GM23248 (cell line): ENCODE measurements at regions not wholly inside any gene's neighbourhood (a gene's known extent, or its start where the extent isn't known, plus 50 kb on each side); places are given as distances from the start of the nearest gene placed in this dataset.

Experiments
- DNase-seq: peaks from one replicate; pipeline ENCODE4 v3.0.0-alpha.2; 2015
- H2AFZ ChIP-seq: fragments of 200-600 bp; sonication (generic); 2 replicates; pipeline ENCODE4 v1.6.1; 2016; ENCODE audit warnings: antibody characterized with exemption
- H3F3A ChIP-seq: fragments of 200-600 bp; sonication (generic); 2 replicates; pipeline ENCODE4 v1.6.1; 2016; ENCODE audit warnings: mild to moderate bottlenecking, antibody characterized with exemption, mixed run types; ENCODE audit not compliant: insufficient read depth
- H3K27ac ChIP-seq: fragments of 200-600 bp; sonication (generic); 2 replicates; pipeline ENCODE4 v1.5.1; 2016; ENCODE audit warnings: mild to moderate bottlenecking
- H3K27me3 ChIP-seq: fragments of 200-600 bp; sonication (generic); replicated peaks from 2 replicates; pipeline ENCODE4 v1.6.1; 2016; ENCODE audit warnings: mild to moderate bottlenecking; ENCODE audit not compliant: insufficient read depth
- H3K36me3 ChIP-seq: fragments of 200-600 bp; sonication (generic); 2 replicates; pipeline ENCODE4 v1.6.1; 2016; ENCODE audit warnings: low read depth, mild to moderate bottlenecking
- H3K4me1 ChIP-seq: fragments of 200-600 bp; sonication (generic); 2 replicates; pipeline ENCODE4 v1.6.1; 2016; ENCODE audit warnings: mild to moderate bottlenecking; ENCODE audit not compliant: insufficient read depth
- H3K4me2 ChIP-seq: fragments of 200-600 bp; sonication (generic); one replicate; pipeline ENCODE4 v1.6.1; 2016; ENCODE audit warnings: mild to moderate bottlenecking; ENCODE audit not compliant: unreplicated experiment
- H3K4me3 ChIP-seq: fragments of 200-600 bp; sonication (generic); 2 replicates; pipeline ENCODE4 v1.5.1; 2016; ENCODE audit warnings: mild to moderate bottlenecking
- H3K79me2 ChIP-seq: fragments of 200-600 bp; sonication (generic); 2 replicates; pipeline ENCODE4 v1.6.1; 2016; ENCODE audit warnings: mild to moderate bottlenecking; ENCODE audit not compliant: insufficient read depth
- H3K9ac ChIP-seq: fragments of 200-600 bp; sonication (generic); 2 replicates; pipeline ENCODE4 v1.6.1; 2016; ENCODE audit warnings: mild to moderate bottlenecking
- H3K9me2 ChIP-seq: fragments of 200-600 bp; sonication (generic); 2 replicates; pipeline ENCODE4 v1.6.1; 2016; ENCODE audit warnings: mixed run types, mild to moderate bottlenecking, moderate library complexity; ENCODE audit not compliant: insufficient read depth
- H3K9me3 ChIP-seq: fragments of 200-600 bp; sonication (generic); one replicate; pipeline ENCODE4 v1.6.1; 2017; ENCODE audit warnings: low read depth
- H4K20me1 ChIP-seq: fragments of 200-600 bp; sonication (generic); 2 replicates; pipeline ENCODE4 v1.6.0; 2016; ENCODE audit not compliant: insufficient read depth
- EZH2 ChIP-seq: fragments of 200-600 bp; sonication (generic); IDR thresholded peaks from 2 replicates; pipeline ENCODE4 v1.6.1; 2018; ENCODE audit warnings: antibody characterized with exemption, mild to moderate bottlenecking; ENCODE audit not compliant: insufficient read depth, poor library complexity, severe bottlenecking
- EZH2phosphoT487 ChIP-seq: fragments of 200-600 bp; sonication (generic); IDR thresholded peaks from 2 replicates; pipeline ENCODE4 v1.6.1; 2018; ENCODE audit warnings: antibody characterized with exemption, moderate library complexity, mild to moderate bottlenecking, low read depth; ENCODE audit not compliant: insufficient read depth
- WGBS, 2 experiments: methylation state at CpG; one replicate each; pipeline ENCODE4 v1.1.6; 2015 to 2017; ENCODE audit warnings: low lambda C conversion rate in 2 of 2, low coverage in 1 of 2; ENCODE audit errors: missing lambda C conversion rate in 2 of 2; 5-methylcytosine and 5-hydroxymethylcytosine counted together
- in situ Hi-C: fragments of 300-500 bp; cut with MboI; formaldehyde crosslinking; loops from 2 replicates; pipeline ENCODE4 v1.15.0; 2020

DNA sequence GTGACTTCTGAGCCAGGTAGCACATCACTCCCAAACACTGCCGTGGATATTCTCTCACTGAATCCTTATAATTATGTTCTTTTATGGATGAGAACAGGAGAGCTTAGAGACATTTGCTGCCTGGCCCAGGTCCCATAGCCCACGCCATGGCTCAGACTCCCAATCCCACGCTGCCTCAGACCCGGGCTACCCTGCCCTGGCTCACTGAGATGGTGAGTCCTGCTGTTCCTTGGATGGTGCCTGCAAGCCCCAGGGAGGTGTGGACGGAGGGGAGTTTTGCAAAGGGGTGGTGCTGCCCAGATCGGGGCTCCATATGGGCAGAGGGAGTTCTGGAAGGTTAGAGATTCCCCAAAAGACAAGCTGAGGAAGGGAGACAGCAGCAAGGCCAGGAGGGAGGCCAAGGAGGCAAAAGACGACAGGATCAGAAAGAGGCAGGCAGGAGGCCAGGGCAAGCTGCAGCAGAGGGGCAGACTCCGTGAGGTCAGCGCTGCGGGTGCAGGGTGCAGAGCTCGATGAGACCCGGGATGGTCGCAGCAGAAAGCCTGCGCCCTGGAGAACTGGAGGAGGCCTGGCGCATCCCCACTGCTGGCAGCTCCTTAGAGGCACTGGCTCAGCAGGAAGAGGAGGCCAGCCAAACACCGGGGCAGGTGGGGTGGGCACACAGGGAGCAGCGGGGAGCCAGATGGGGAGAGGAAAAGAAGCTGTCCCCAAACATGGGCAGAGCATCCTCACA is 95.7 kb upstream of the ALDH1A3 start:
- Histone ChIP-seq H3K79me2 (no peaks in the 10 kb centered on the region), H3K9me3 (no peaks in the 10 kb centered on the region), H3K4me3 (no peak overlapping the region), H3K27ac (no peak overlapping the region), H3K9me2 (no peaks in the 10 kb centered on the region), H3K9ac (no peak overlapping the region), H3K27me3 (no peaks in the 10 kb centered on the region), H4K20me1 (no peaks in the 10 kb centered on the region), H3F3A (no peaks in the 10 kb centered on the region), H2AFZ (no peak overlapping the region), H3K4me1 (no peaks in the 10 kb centered on the region), H3K4me2 (no peak overlapping the region), H3K36me3 (no peaks in the 10 kb centered on the region)
- in situ Hi-C loops = no loop called here
- no peak for DNase-seq
- 86 to 89% methylated on average over 14 to 17 of the region's 17 CpGs for WGBS, 2 experiments
- TF ChIP-seq EZH2 (no peak), EZH2phosphoT487 (no peak)

DNA sequence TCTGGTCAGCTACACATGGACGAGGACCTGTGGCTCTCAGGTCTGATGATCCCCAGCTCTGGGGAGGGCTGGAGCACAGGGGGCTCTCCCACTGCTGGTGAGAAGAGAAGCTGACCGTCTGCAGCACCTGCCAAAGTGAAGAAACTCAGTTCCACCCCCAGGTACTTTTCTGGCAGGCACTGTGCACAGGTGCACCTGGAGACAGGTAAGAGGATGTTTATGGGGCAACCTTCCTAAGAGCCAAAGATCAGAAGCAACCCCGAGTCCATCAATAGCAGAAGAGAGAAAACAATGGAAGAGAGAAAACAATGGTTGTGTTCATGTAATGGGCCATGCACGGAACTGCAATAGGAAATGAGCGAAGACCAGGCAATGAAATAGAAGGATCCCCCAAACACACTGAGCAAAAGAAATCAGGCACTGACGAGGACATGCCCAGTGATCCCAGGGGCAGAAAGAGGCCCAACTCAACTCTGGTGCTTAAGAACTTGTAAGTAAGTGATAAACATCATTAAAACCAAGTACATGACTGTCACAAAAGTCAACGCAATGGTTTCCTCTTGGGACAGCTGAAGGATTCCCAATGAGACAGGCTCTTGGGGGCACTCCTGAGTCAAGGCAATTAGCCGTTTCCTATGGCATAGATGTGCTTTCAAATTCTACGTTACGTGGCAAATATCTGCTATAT is 95.0 kb upstream of the ALDH1A3 start:
- Histone ChIP-seq H3K9me3 (no peaks in the 10 kb centered on the region), H3K9me2 (no peaks in the 10 kb centered on the region), H3K4me1 (no peaks in the 10 kb centered on the region), H3K4me3 (no peak overlapping the region), H3K79me2 (no peaks in the 10 kb centered on the region), H3K27me3 (no peaks in the 10 kb centered on the region), H2AFZ (no peak overlapping the region), H4K20me1 (no peaks in the 10 kb centered on the region), H3K36me3 (no peaks in the 10 kb centered on the region), H3K4me2 (no peak overlapping the region), H3K27ac (no peak overlapping the region), H3K9ac (no peak overlapping the region), H3F3A (no peaks in the 10 kb centered on the region)
- 80 to 88% methylated on average over 10 of the region's 10 CpGs for WGBS, 2 experiments
- TF ChIP-seq EZH2 (no peak), EZH2phosphoT487 (no peak)
- DNase-seq = no peak
- in situ Hi-C loops = no loop called here

DNA sequence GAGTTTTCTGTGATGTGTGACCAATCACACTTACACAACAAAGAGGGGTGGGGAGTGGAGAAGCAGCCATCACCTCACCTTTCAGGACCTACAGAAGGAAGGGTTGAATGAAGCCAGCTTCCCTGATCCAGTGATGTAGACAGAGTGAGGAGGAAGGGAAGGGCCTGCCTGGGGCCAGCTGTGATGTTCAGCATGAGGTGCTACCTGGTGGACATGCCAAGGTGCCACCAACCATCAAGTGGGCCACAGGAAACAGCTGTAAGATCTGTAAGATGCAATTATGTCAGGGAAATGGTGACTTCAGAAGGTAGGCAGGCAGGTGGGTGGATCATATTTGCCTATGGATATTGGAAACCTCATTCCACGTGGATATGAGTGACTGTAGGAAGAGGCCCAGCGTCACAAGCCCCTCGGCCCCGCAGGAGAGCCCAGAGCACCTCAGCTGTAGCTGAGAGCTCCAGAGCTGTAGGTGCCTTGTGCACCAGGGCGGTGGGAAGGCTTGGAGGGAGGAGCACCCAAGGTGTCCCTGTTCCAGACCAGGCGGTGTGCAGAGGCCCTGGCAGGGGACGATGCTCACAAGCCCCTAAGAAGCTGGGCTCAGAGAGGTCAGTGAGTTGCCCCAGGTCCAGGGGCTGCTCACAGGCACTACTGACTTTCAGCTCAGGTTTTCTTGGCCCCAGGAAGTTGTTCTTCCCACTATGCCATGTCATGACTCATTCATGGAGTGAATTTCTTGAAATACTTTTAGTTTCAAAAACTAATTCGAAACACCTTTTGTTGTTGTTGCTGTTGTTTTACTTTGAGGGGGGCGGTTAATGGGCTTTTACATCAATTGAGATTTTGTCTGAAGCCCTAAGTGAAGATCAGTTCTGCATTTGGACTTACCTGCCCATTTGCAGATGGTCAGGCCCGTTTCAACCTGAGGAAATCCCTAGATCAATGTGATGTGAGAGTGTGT is 94.2 kb upstream of the ALDH1A3 start:
- DNase-seq = peak; percentile 32
- Histone ChIP-seq H3K9me2 (no peaks in the 10 kb centered on the region), H3F3A (no peaks in the 10 kb centered on the region), H3K27ac (no peak overlapping the region), H3K4me3 (no peak overlapping the region), H3K4me1 (no peaks in the 10 kb centered on the region), H3K27me3 (no peaks in the 10 kb centered on the region), H3K36me3 (no peaks in the 10 kb centered on the region), H3K9ac (no peak overlapping the region), H4K20me1 (no peaks in the 10 kb centered on the region), H3K79me2 (no peaks in the 10 kb centered on the region), H3K9me3 (no peaks in the 10 kb centered on the region), H3K4me2 (no peak overlapping the region), H2AFZ (no peak overlapping the region)
- WGBS, 2 experiments = 94 to 97% methylated on average over 10 of the region's 10 CpGs
- in situ Hi-C loops = no loop called here
- TF ChIP-seq EZH2 = no peak
- TF ChIP-seq EZH2phosphoT487 = no peak

DNA sequence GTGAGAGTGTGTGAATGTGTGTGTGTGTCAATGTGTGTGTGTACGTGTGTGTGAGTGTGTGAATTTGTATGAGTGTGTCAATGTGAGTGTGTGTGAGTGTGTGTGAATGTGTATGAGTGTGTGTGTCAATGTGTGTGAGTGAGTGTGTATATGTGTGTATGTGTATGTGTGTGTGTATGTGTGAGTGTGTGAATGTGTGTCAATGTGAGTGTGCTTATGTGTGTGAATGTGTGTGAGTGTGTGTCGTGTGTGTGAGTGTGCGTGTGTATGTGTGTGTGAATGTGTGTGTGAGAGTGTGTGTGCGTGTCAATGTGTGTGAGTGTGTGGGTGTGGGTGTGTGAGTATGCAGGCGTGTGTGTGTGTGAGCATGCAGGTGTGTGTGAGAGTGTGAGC is 93.5 kb upstream of the ALDH1A3 start:
- DNase-seq = no peak
- no peak overlapping the region for H3K4me2 ChIP-seq
- no peak overlapping the region for H2AFZ ChIP-seq
- no peaks in the 10 kb centered on the region for H3K9me3 ChIP-seq
- no peak overlapping the region for H3K4me3 ChIP-seq
- no peaks in the 10 kb centered on the region for H3K4me1 ChIP-seq
- no peaks in the 10 kb centered on the region for H3K9me2 ChIP-seq
- H3K36me3 ChIP-seq = no peaks in the 10 kb centered on the region
- H3K27me3 ChIP-seq = no peaks in the 10 kb centered on the region
- no peaks in the 10 kb centered on the region for H3F3A ChIP-seq
- no peak overlapping the region for H3K27ac ChIP-seq
- no peak for TF ChIP-seq EZH2phosphoT487
- TF ChIP-seq EZH2 = no peak
- no peaks in the 10 kb centered on the region for H3K79me2 ChIP-seq
- no peak overlapping the region for H3K9ac ChIP-seq
- 88 to 94% methylated on average over 5 of the region's 5 CpGs for WGBS, 2 experiments
- H4K20me1 ChIP-seq = no peaks in the 10 kb centered on the region
- in situ Hi-C loops = no loop called here
